Activated naive CD4-positive, alpha-beta T cell treated with anti-CD3 and anti-CD28 coated beads, Interleukin-2, amount 10 ng/mL, durations not matched to agents 7 days and 5 days (primary cell): ENCODE measurements at regions not wholly inside any gene's neighbourhood (a gene's known extent, or its start where the extent isn't known, plus 50 kb on each side); places are given as distances from the start of the nearest gene placed in this dataset.

Experiments used
- CTCF ChIA-PET: fragments of 350-600 bp; sonication (Branson Sonifier 250); formaldehyde crosslinking; loops from one replicate; lab custom pipeline; 2021; ENCODE audit warnings: antibody characterized with exemption; lab: Charles Lee
- DNase-seq: peaks from one replicate; pipeline ENCODE4 v3.0.0-alpha.2; 2020
- H3K27ac Mint-ChIP-seq: one replicate; pipeline ENCODE4 v1.8.0; 2021; ENCODE audit warnings: mild to moderate bottlenecking, moderate library complexity, mixed read lengths
- H3K27me3 Mint-ChIP-seq: one replicate; pipeline ENCODE4 v1.8.0; 2021; ENCODE audit warnings: mild to moderate bottlenecking, mixed read lengths
- H3K36me3 Mint-ChIP-seq: one replicate; pipeline ENCODE4 v1.8.0; 2021; ENCODE audit warnings: mixed read lengths
- H3K4me1 Mint-ChIP-seq: one replicate; pipeline ENCODE4 v1.8.0; 2021; ENCODE audit warnings: mixed read lengths
- H3K4me3 Mint-ChIP-seq: one replicate; pipeline ENCODE4 v1.8.0; 2021; ENCODE audit warnings: mild to moderate bottlenecking, moderate library complexity, mixed read lengths
- H3K9me3 Mint-ChIP-seq: one replicate; pipeline ENCODE4 v1.8.0; 2021; ENCODE audit warnings: mixed read lengths

GRCh38 chr1:239761509-239761908 lies 330.2 kb upstream of the FMN2 start:
- Mint-ChIP-seq H3K36me3 (no peaks in the 10 kb centered on the region), H3K9me3 (no peaks in the 10 kb centered on the region), H3K4me3 (no peak overlapping the region), H3K27ac (no peak overlapping the region), H3K4me1 (no peaks in the 10 kb centered on the region), H3K27me3 (no peaks in the 10 kb centered on the region)
- no peak for DNase-seq
- CTCF ChIA-PET, result no interaction called here

- no peaks in the 10 kb centered on the region for H3K36me3 Mint-ChIP-seq
- CTCF ChIA-PET, result interaction anchor here (1.0 kb wide), 1 partner anchor 18 kb away, joined by 3 read pairs; no protein-coding TSS in a partner anchor
- H3K4me1 Mint-ChIP-seq, result no peaks in the 10 kb centered on the region
- H3K27me3 Mint-ChIP-seq, result no peaks in the 10 kb centered on the region
- DNase-seq, result no peak
- H3K4me3 Mint-ChIP-seq, result no peak overlapping the region
- no peak overlapping the region for H3K27ac Mint-ChIP-seq
- no peaks in the 10 kb centered on the region for H3K9me3 Mint-ChIP-seq
Measured at GRCh38 chr1:239763850-239764249, 327.8 kb upstream of the FMN2 start.

GRCh38 chr1:239764546-239764945 lies 327.1 kb upstream of the FMN2 start:
- CTCF ChIA-PET, result interaction anchor here (1.0 kb wide), 1 partner anchor 19 kb away, joined by 3 read pairs; no protein-coding TSS in a partner anchor
- Mint-ChIP-seq H3K4me1 (no peaks in the 10 kb centered on the region), H3K9me3 (no peaks in the 10 kb centered on the region)

GRCh38 chr1:239765163-239765562 lies 326.5 kb upstream of the FMN2 start:
- CTCF ChIA-PET, result no interaction called here
- DNase-seq, result no peak
- Mint-ChIP-seq H3K27me3 (no peaks in the 10 kb centered on the region), H3K4me1 (no peaks in the 10 kb centered on the region), H3K4me3 (no peak overlapping the region), H3K27ac (no peak overlapping the region), H3K36me3 (no peaks in the 10 kb centered on the region), H3K9me3 (no peaks in the 10 kb centered on the region)

More at GRCh38 chr1:239764546-239764945, 327.1 kb upstream of the FMN2 start:
- H3K36me3 Mint-ChIP-seq, result no peaks in the 10 kb centered on the region
- no peak overlapping the region for H3K27ac Mint-ChIP-seq
- H3K27me3 Mint-ChIP-seq, result no peaks in the 10 kb centered on the region
- no peak for DNase-seq
- no peak overlapping the region for H3K4me3 Mint-ChIP-seq

GRCh38 chr1:239771550-239771949 lies 320.1 kb upstream of the FMN2 start:
- Mint-ChIP-seq H3K9me3 (no peaks in the 10 kb centered on the region), H3K4me1 (no peaks in the 10 kb centered on the region), H3K36me3 (no peaks in the 10 kb centered on the region), H3K27me3 (no peaks in the 10 kb centered on the region), H3K27ac (no peak overlapping the region), H3K4me3 (no peak overlapping the region)
- CTCF ChIA-PET, result no interaction called here
- DNase-seq, result no peak

GRCh38 chr1:239772446-239772845 lies 319.2 kb upstream of the FMN2 start:
- H3K27me3 Mint-ChIP-seq, result no peaks in the 10 kb centered on the region
- H3K27ac Mint-ChIP-seq, result no peak overlapping the region
- no peaks in the 10 kb centered on the region for H3K4me1 Mint-ChIP-seq
- CTCF ChIA-PET, result no interaction called here
- no peaks in the 10 kb centered on the region for H3K9me3 Mint-ChIP-seq
- no peak for DNase-seq
- no peaks in the 10 kb centered on the region for H3K36me3 Mint-ChIP-seq
- H3K4me3 Mint-ChIP-seq, result no peak overlapping the region

GRCh38 chr1:239775466-239775865 lies 316.2 kb upstream of the FMN2 start:
- H3K4me1 Mint-ChIP-seq, result no peaks in the 10 kb centered on the region
- no peak overlapping the region for H3K27ac Mint-ChIP-seq
- no peak overlapping the region for H3K4me3 Mint-ChIP-seq
- H3K27me3 Mint-ChIP-seq, result no peaks in the 10 kb centered on the region
- peaks cover 2% of the 10 kb centered on the region for H3K9me3 Mint-ChIP-seq
- CTCF ChIA-PET, result no interaction called here
- H3K36me3 Mint-ChIP-seq, result no peaks in the 10 kb centered on the region
- no peak for DNase-seq

- Mint-ChIP-seq H3K4me3 (no peak overlapping the region), H3K9me3 (peaks cover 2% of the 10 kb centered on the region), H3K4me1 (no peaks in the 10 kb centered on the region), H3K27me3 (no peaks in the 10 kb centered on the region), H3K36me3 (no peaks in the 10 kb centered on the region), H3K27ac (no peak overlapping the region)
- CTCF ChIA-PET, result no interaction called here
- DNase-seq, result no peak
Measured at GRCh38 chr1:239778208-239778813, 313.4 kb upstream of the FMN2 start.

- CTCF ChIA-PET, result no interaction called here
- Mint-ChIP-seq H3K27ac (no peak overlapping the region), H3K4me3 (no peak overlapping the region), H3K4me1 (no peaks in the 10 kb centered on the region), H3K36me3 (no peaks in the 10 kb centered on the region), H3K27me3 (no peaks in the 10 kb centered on the region), H3K9me3 (peaks cover 2% of the 10 kb centered on the region)
- no peak for DNase-seq
Measured at GRCh38 chr1:239779962-239780361, 311.7 kb upstream of the FMN2 start.

GRCh38 chr1:239784896-239785295 lies 306.8 kb upstream of the FMN2 start:
- Mint-ChIP-seq H3K27me3 (no peaks in the 10 kb centered on the region), H3K9me3 (no peaks in the 10 kb centered on the region), H3K27ac (no peak overlapping the region), H3K36me3 (no peaks in the 10 kb centered on the region), H3K4me3 (no peak overlapping the region), H3K4me1 (no peaks in the 10 kb centered on the region)
- no peak for DNase-seq
- CTCF ChIA-PET, result interaction anchor here (0.6 kb wide), 1 partner anchor 230 kb away, joined by 4 read pairs; no protein-coding TSS in a partner anchor

GRCh38 chr1:239785576-239785975 lies 306.1 kb upstream of the FMN2 start:
- no peak for DNase-seq
- CTCF ChIA-PET, result interaction anchor here (0.6 kb wide), 1 partner anchor 14 kb away, joined by 3 read pairs; no protein-coding TSS in a partner anchor
- Mint-ChIP-seq H3K27me3 (no peaks in the 10 kb centered on the region), H3K27ac (no peak overlapping the region), H3K36me3 (no peaks in the 10 kb centered on the region), H3K4me1 (no peaks in the 10 kb centered on the region), H3K9me3 (no peaks in the 10 kb centered on the region), H3K4me3 (no peak overlapping the region)

- no peak for DNase-seq
- CTCF ChIA-PET, result no interaction called here
- Mint-ChIP-seq H3K27me3 (no peaks in the 10 kb centered on the region), H3K27ac (no peak overlapping the region), H3K4me3 (no peak overlapping the region), H3K9me3 (no peaks in the 10 kb centered on the region), H3K36me3 (no peaks in the 10 kb centered on the region), H3K4me1 (no peaks in the 10 kb centered on the region)
Measured at GRCh38 chr1:239786464-239786863, 305.2 kb upstream of the FMN2 start.

GRCh38 chr1:239792157-239792556 lies 299.5 kb upstream of the FMN2 start:
- no peak overlapping the region for H3K27ac Mint-ChIP-seq
- H3K9me3 Mint-ChIP-seq, result no peaks in the 10 kb centered on the region
- CTCF ChIA-PET, result interaction anchor here (1.3 kb wide), 1 partner anchor 106 kb away, joined by 3 read pairs; no protein-coding TSS in a partner anchor
- H3K36me3 Mint-ChIP-seq, result no peaks in the 10 kb centered on the region
- no peak for DNase-seq
- H3K4me1 Mint-ChIP-seq, result no peaks in the 10 kb centered on the region
- no peaks in the 10 kb centered on the region for H3K27me3 Mint-ChIP-seq
- H3K4me3 Mint-ChIP-seq, result no peak overlapping the region

- Mint-ChIP-seq H3K9me3 (no peaks in the 10 kb centered on the region), H3K27me3 (no peaks in the 10 kb centered on the region), H3K27ac (no peak overlapping the region), H3K4me1 (no peaks in the 10 kb centered on the region), H3K4me3 (no peak overlapping the region), H3K36me3 (no peaks in the 10 kb centered on the region)
- CTCF ChIA-PET, result no interaction called here
- DNase-seq, result no peak
Measured at GRCh38 chr1:239795304-239795703, 296.4 kb upstream of the FMN2 start.

GRCh38 chr1:239799617-239800016 lies 292.1 kb upstream of the FMN2 start:
- CTCF ChIA-PET, result interaction anchor here (0.6 kb wide), 1 partner anchor 14 kb away, joined by 3 read pairs; no protein-coding TSS in a partner anchor
- Mint-ChIP-seq H3K27me3 (no peaks in the 10 kb centered on the region), H3K4me3 (no peak overlapping the region), H3K4me1 (no peaks in the 10 kb centered on the region), H3K27ac (no peak overlapping the region), H3K36me3 (no peaks in the 10 kb centered on the region), H3K9me3 (no peaks in the 10 kb centered on the region)
- DNase-seq, result no peak
